ENCODE measurements at regions not wholly inside any gene's neighbourhood (a gene's known extent, or its start where the extent isn't known, plus 50 kb on each side); places are given as distances from the start of the nearest gene placed in this dataset.

DNA sequence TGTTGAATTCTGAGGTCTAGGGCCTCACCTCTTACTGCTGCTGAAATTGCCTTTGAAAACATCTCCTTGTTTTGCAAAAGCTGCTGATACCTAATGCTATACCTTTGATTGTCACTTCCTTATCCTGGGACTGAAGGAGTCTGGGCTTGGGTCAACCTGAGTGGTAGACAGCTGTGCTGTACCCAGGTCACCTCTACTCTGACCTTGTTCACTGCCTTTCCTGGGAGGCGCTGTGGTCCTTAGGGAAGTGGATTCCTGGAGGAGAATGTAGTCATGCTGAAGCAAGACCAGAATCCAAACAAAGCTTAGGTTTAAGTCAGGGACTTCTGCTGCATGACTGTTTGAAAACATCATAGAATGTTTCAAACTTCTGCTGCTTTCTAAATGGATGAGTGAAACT, 191.4 kb downstream of the SNAPC1 start:
- no peak for DNase-seq

- DNase-seq, result no peak
Measured at GRCh38 chr14:61954306-61954705, 192.1 kb downstream of the SNAPC1 start.

- DNase-seq, result no peak
Measured at GRCh38 chr14:61956517-61956916, 194.3 kb downstream of the SNAPC1 start.

- no peak for DNase-seq
Measured at GRCh38 chr14:61959348-61959747, 197.1 kb downstream of the SNAPC1 start.

DNA sequence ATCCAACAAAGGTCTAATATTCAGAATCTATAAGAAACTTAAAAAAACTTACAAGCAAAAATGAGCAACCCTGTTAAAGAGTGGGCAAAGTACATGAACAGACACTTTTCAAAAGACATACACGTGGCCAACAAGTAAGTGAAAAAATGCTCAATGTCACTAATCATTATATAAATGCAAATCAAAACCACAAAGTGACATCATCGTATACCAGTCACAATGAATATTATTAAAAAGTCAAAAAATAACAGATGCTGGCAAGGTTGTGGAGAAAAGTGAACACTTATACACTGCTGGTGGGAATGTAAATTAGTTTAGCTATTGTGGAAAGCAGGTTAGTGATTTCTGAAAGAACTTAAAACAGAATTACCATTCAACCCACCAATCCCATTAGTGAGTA, 199.1 kb downstream of the SNAPC1 start:
- no peak for DNase-seq

- no peak for DNase-seq
Measured at GRCh38 chr14:61963926-61964325, 201.7 kb downstream of the SNAPC1 start.

- DNase-seq, result no peak
Measured at GRCh38 chr14:61965030-61965745, 203.0 kb downstream of the SNAPC1 start.

DNA sequence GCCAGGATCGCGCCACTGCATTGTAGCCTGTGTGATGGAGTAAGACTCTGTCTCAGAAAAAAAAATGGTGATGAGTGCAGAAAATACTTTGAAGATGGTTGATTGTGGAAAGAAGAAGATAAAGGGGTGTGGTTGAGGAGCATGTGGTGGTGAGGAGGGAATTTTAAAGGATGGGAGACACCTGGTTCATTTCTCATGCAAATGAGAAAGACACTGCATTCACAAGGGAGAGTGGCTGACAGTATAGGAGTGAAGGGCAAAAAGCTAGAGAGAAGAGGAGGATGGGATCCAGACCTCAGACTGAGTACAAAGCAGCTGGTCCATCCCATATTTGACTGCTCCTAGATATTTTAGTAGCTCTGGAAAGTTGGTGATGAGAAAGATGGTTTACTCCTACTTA, 206.0 kb downstream of the SNAPC1 start:
- no peak for DNase-seq

GRCh38 chr14:61972711-61973110, 210.5 kb downstream of the SNAPC1 start:
- DNase-seq, result no peak

DNA sequence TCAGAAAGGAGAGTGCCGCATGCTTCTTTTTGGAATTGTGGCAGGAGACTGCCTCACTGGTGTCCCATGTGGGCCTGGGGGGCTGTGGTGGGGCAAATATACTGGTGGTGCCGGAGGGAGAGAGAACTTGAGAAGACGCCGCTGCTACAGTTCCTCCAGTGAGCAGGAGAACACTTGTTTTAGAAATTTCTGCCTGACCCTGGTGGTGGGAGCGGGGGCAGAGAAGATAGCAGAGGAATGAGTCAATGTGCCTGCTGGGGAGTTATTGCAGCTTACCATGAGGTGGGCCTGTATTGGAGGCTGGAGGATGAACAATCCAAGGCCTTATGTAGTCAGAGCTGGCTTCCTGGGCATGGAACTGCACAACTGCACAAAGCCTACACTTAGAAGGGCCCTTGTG, 211.8 kb downstream of the SNAPC1 start:
- DNase-seq, result peak; percentile 15

DNA sequence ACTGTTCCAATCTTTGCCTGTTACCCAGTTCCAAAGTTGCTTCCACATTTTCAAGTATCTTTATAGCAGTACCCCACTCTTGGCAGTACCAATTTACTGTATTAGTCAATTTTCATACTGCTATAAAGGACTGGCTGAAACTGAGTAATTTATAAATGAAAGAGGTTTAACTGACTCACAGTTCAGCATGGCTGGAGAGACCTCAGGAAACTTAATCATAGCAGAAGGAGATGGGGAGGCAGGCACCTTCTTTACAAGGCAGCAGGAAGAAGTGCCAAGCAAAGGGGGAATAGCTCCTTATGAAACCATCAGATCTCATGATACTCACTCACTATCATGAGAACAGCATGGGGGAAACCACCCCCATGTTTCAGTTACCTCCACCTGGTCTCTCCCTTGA, 215.0 kb downstream of the SNAPC1 start:
- DNase-seq, result no peak

DNA sequence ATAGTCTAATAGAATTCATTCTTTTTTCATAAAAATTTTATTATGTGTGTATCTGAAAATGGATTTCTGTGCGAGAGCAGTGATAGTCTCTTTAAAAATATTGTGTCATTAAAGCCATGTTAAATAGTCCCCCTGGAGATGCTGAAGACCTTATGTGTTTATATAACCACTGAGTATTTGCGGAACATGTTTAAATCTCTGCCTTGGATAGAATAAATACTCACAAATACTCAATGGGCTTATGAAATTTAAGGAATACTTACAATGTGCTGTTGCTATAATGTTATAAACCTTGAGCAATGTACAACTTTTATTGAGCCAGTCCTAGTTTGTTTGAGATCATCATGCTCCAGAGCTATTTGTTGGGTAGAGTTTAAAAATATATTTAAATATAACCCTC, 226.0 kb downstream of the SNAPC1 start:
- DNase-seq, result no peak

GRCh38 chr14:61992139-61992538, 229.9 kb downstream of the SNAPC1 start:
- no peak for DNase-seq

DNA sequence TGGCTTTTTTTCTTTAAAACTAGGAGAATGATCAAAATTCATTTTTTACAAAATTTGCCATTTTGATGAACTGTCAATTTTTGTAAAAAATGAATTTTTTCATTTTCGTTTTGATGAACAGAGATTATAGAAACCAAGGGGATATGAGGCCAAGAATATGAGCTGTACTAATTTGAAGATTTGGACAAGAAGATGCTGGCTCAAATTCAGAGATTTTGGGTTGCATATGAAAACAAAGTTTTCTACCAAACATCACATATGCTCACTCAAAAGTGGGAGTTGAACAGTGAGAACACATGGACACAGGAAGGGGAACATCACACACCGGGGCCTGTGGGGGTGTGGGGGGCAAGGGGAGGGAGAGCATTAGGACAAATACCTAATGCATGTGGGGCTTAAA, 230.7 kb downstream of the SNAPC1 start:
- no peak for DNase-seq

- no peak for DNase-seq
Measured at GRCh38 chr14:61994589-61994988, 232.4 kb downstream of the SNAPC1 start.

- no peak for DNase-seq
Measured at GRCh38 chr14:61996753-61997152, 234.5 kb downstream of the SNAPC1 start.

GRCh38 chr14:61997161-61997560, 234.9 kb downstream of the SNAPC1 start:
- DNase-seq, result no peak

GRCh38 chr14:62001963-62002362, 239.7 kb downstream of the SNAPC1 start:
- DNase-seq, result no peak

GRCh38 chr14:62002642-62003041, 240.4 kb downstream of the SNAPC1 start:
- no peak for DNase-seq

- no peak for DNase-seq
Measured at GRCh38 chr14:62003701-62004100, 241.5 kb downstream of the SNAPC1 start.

DNA sequence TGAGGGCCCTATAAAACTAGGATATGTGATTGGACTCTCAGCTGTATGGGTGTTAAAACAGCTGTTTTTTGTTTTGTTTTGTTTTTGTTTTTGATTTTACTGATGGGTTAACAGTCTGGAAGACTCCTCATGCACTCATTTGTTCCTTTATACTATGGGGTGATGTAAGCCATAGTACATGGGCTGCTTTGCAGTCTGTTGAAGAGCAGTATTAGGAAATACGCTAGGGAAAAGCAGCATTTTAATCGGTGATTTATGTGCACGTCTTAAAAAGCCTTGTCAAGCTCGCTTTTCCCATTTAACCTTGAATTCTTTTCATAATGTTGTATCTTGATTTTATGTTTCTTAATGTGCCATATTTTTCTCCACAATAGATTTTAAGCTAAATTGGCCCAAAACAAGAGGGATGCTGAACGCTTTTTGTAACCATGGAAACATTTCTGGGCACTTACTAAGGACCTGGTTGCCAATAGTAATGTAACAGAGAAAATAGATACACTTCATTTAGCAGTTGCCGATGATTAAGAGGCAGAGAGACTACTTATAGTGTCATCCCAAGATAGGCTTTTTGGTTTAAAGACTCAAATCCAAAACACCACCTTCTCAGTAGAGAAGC, 244.0 kb downstream of the SNAPC1 start:
- DNase-seq, result no peak

DNA sequence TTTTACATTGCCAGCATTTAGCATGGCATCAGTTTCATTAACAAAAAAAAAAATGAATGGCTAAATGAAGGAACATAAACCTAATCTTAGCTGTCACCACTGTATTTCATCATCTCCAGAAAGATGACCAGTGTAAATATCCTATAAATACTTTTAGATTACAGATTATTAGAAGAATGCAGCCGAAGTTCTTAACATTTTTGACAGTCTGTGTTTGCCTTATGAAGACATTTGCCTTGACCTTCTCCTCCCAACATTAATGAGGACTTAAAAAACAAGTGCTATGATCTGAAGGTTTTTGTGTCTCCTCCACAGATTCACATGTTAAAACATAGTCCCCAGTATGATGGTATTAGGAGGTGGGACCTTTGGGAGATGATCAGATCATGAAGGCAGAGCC, 253.0 kb downstream of the SNAPC1 start:
- DNase-seq, result no peak

DNA sequence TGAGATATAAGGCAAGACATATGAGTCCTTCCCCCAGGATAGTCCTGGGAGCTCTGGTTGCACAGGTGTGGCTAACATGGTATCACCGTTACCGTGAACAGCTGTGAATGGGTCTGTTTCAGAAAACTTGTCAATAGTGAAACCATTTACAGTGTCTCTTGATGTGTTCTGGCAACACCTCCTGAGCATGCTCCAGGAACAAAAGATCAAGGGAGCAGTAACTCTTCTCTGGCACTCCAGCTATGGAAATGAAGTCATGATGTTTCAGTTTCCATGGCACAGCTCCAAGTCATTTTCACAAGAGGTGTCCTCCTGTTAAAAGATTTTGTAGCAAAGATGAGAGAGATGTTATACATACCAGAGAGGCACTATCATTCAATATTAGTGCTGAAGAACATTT, 253.7 kb downstream of the SNAPC1 start:
- DNase-seq, result no peak

GRCh38 chr14:62017651-62018230, 255.5 kb downstream of the SNAPC1 start:
- DNase-seq, result no peak

- no peak for DNase-seq
Measured at GRCh38 chr14:62018606-62019005, 256.4 kb downstream of the SNAPC1 start.

Data from T1000 (cell line).